ENCODE measurements at regions not wholly inside any gene's neighbourhood (a gene's known extent, or its start where the extent isn't known, plus 50 kb on each side); places are given as distances from the start of the nearest gene placed in this dataset.
"Not testable (repeated sequence)": the region's sequence is repeated elsewhere in the genome, so short reads cannot be mapped to it uniquely, and the experiment has no call there.

DNA sequence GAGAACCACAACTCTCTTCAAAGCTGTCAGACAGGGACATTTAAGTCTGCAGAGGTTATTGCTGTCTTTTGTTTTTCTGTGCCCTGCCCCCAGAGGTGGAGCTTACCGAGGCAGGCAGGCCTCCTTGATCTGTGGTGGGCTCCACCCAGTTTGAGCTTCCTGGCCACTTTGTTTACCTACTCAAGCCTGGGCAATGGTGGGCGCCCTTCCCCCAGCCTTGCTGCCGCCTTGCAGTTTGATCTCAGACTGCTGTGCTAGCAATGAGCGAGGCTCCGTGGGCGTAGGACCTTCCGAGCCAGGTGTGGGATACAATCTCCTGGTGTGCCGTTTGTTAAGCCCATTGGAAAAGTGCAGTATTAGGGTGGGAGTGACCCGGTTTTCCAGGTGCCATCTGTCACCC, 822.1 kb downstream of the KCNMA1 start:
- intact Hi-C loops (cut with micrococcal nuclease); H3K4me3 Mint-ChIP-seq; H3K36me3 Mint-ChIP-seq; CTCF ChIA-PET; POLR2A ChIA-PET; H3K4me1 Mint-ChIP-seq (ENCODE audit: low read depth); DNase-seq; H3K27ac Mint-ChIP-seq; H3K27me3 Mint-ChIP-seq: not testable (repeated sequence)
- peaks cover 23% of the 10 kb centered on the region for H3K9me3 Mint-ChIP-seq

GRCh38 chr10:76811430-76811829, 826.2 kb downstream of the KCNMA1 start:
- CTCF ChIA-PET: no interaction called here
- Mint-ChIP-seq H3K4me3 (no peak overlapping the region), H3K4me1 (ENCODE audit: low read depth) (no peaks in the 10 kb centered on the region), H3K36me3 (no peaks in the 10 kb centered on the region), H3K9me3 (peaks cover 8% of the 10 kb centered on the region), H3K27me3 (no peaks in the 10 kb centered on the region), H3K27ac (no peak overlapping the region)
- no peak for DNase-seq
- intact Hi-C loops (cut with micrococcal nuclease): no loop called here
- POLR2A ChIA-PET: no interaction called here

- CTCF ChIA-PET: no interaction called here
- Mint-ChIP-seq H3K4me3 (no peak overlapping the region), H3K27ac (no peak overlapping the region), H3K9me3 (peaks cover 19% of the 10 kb centered on the region), H3K4me1 (ENCODE audit: low read depth) (no peaks in the 10 kb centered on the region), H3K36me3 (no peaks in the 10 kb centered on the region), H3K27me3 (no peaks in the 10 kb centered on the region)
- intact Hi-C loops (cut with micrococcal nuclease): no loop called here
- POLR2A ChIA-PET: no interaction called here
- DNase-seq: no peak
Observed at GRCh38 chr10:76788452-76788811, 849.2 kb downstream of the KCNMA1 start.

DNA sequence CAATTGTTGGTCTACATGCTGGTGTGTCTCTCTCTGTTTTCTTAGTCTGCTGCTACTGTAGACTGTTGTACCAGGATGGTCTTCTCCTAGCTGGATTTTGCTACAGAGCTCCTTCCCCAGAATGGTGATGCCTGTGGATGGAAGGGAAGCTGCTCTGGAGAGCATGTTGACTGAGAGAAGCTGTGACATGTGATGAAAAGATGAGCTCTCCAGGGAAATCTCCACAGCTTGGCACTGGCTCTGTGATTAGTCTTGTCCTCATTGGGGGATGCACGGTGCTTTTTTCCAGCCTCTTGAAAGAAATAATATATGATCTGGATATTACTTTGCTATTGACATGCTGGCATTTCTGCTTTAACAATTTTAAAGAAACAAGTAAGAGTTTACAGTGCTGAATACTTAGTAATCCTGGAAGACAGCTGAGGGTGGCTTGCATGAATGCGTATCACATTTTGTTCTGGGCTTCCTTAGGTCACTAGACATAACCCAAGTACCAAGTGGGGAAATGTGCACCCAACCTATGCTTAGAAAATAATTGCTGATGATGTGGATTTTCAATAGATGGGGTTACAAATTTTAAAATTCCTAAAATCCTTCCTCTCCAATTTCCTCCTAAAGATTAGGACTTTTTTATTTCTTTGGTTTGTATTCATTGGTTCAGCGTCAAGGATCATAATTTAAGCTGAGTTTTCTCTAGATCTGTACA, 849.7 kb downstream of the KCNMA1 start:
- no peak overlapping the region for H3K4me3 Mint-ChIP-seq
- no peaks in the 10 kb centered on the region for H3K27me3 Mint-ChIP-seq
- H3K4me1 Mint-ChIP-seq (ENCODE audit: low read depth): no peaks in the 10 kb centered on the region
- no peak for DNase-seq
- no peak overlapping the region for H3K27ac Mint-ChIP-seq
- H3K9me3 Mint-ChIP-seq: peaks cover 19% of the 10 kb centered on the region
- intact Hi-C loops (cut with micrococcal nuclease): no loop called here
- CTCF ChIA-PET: no interaction called here
- POLR2A ChIA-PET: no interaction called here
- H3K36me3 Mint-ChIP-seq: no peaks in the 10 kb centered on the region

DNA sequence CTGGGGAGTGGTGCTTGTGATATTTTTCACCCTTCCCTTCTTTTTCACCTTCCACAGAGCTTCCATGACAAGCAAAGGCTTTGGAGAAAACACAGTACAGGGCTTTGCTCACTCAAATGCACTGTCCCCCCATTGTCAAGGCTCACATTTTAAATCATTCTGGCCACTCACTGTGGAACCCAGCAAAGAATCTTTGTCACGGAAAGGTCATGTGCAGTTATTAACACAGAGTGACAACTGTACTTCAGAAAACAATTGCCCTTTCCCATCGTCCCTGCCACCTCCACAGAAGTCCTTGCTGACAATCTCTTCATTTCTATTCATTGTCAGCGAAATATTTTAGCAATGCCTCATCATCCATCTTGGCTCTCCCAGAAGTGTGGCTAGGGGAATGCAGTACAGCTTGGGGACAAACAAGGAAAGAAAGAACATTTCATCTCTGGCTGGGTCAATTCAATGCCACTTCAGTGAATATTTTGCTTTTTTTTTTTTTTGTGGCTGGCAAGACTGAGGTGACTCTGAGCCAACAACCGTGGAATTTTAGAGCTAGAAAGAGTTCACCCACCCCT, 851.0 kb downstream of the KCNMA1 start:
- ChIA-PET CTCF (no interaction called here), POLR2A (no interaction called here)
- no peak overlapping the region for H3K27ac Mint-ChIP-seq
- no peaks in the 10 kb centered on the region for H3K27me3 Mint-ChIP-seq
- H3K4me1 Mint-ChIP-seq (ENCODE audit: low read depth): no peaks in the 10 kb centered on the region
- H3K36me3 Mint-ChIP-seq: no peaks in the 10 kb centered on the region
- intact Hi-C loops (cut with micrococcal nuclease): no loop called here
- H3K4me3 Mint-ChIP-seq: no peak overlapping the region
- H3K9me3 Mint-ChIP-seq: peaks cover 23% of the 10 kb centered on the region
- no peak for DNase-seq

DNA sequence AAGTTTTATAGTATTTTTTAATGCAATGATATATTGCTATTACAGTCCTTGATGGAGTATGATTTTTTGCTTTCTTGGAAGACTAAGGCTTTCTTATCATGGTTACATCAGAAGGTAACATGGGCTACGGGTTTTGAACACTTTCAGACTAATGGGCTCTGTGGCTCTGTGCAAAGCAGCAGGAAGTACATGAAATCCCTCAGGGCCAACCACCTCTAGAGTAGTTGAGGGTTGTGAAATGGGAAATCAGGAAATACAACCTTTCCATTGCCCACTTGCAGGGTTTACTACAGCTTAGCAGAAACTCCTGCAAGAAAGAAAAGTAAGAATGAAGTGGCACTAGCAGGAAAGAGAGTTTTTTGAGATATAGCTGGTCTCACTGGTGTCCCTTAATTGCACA, 853.5 kb downstream of the KCNMA1 start:
- ChIA-PET CTCF (no interaction called here), POLR2A (no interaction called here)
- peaks cover 20% of the 10 kb centered on the region for H3K9me3 Mint-ChIP-seq
- H3K27ac Mint-ChIP-seq: no peak overlapping the region
- intact Hi-C loops (cut with micrococcal nuclease): no loop called here
- no peaks in the 10 kb centered on the region for H3K4me1 Mint-ChIP-seq (ENCODE audit: low read depth)
- no peak for DNase-seq
- H3K4me3 Mint-ChIP-seq: no peak overlapping the region
- H3K27me3 Mint-ChIP-seq: no peaks in the 10 kb centered on the region
- no peaks in the 10 kb centered on the region for H3K36me3 Mint-ChIP-seq

DNA sequence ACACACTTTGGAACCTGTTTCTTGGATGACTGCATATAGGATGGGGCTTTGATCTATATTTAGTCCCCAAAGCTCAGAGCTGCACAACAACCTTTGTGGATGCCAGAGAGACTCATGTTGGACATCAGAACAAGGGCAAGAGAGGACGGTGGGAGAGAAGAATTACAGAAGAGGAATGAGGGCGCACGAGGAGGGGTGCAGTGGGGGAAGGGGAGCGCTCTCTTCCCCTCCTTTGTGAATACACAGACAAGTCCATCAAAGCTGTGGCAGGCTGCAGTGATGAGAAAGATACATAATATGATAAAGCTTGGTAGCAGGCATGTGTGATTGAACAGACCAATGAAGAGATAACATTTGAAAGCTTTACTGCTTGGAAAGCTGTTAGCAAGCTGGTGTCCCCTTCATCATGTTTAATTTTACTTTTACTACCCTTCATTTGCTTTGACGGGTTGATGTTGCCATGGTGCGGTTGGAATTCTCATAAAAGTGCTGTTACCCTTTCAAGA, 857.8 kb downstream of the KCNMA1 start:
- no peak for DNase-seq
- Mint-ChIP-seq H3K9me3 (peaks cover 23% of the 10 kb centered on the region), H3K27me3 (no peaks in the 10 kb centered on the region), H3K36me3 (no peaks in the 10 kb centered on the region), H3K27ac (no peak overlapping the region), H3K4me3 (no peak overlapping the region), H3K4me1 (ENCODE audit: low read depth) (no peaks in the 10 kb centered on the region)
- ChIA-PET POLR2A (no interaction called here), CTCF (no interaction called here)
- intact Hi-C loops (cut with micrococcal nuclease): no loop called here

DNA sequence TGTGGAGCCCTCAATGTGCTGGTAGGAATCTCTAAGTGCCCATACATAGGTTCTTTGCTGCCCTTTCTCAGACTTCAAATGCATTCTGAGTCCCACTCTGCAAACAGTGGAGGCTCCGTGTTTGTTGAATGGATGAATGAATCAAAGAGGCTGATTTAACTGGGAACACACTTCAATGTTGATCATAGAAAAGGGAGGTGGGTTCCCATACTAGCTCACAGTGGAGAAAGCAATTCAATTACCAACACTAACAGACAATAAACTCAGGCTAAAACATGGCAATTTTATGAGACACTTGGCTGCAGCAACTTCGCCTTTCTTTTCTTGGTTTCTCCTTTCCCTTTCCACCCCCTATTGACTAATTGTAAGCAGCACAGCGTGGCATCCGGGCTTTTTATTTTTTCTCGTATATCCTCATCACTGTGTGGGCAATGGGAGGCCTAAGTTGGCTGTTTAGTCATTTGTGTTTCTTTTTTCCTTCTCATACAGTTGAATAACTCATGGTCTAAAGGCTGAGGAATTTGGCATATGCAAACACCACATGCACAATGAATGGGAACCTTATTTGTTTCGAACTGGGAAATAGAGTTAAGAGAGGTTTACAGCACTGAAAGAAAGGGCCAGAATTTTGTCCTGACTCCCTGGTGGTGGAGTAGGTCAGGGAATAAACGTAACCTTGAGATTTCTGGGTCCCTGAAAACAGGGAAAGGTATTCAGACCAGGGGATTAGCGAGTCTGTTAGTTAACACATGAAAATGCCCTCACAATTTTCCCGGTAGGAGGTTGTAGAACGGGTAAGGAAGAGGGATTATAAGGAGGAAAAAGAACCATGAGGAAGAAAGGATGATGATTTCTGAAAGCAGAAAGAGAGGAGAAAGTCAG, 858.5 kb downstream of the KCNMA1 start:
- H3K27me3 Mint-ChIP-seq: no peaks in the 10 kb centered on the region
- H3K27ac Mint-ChIP-seq: no peak overlapping the region
- no peaks in the 10 kb centered on the region for H3K36me3 Mint-ChIP-seq

DNA sequence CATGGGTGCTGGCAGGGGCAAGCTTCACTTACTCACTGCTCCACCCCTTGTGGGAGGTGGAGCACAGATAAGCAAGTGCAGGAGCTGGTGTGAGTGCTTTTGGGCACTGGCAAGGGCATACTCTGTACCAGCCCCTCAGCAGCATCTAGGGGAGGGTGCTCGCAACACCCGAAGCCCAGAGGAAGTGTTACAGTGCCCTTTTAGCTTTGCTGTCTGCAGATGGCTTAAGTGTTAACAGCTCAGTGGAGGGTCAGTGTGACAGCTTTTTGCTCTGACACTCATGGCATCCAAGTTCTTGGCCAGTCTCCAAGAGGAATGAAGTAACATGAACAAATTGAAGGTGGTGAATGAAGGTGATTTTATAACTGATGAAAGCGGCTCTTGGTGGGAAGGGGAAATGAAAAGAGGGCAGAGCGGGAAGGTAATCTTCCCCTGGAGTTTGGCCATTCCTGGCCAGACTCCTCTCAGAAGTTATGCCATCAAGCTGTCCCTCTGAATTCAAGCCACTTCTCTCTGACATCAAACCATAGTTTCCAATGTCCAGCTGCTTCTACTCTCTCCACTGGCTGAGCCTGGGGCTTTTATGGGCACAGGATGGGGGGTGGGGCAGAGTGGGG, 862.5 kb downstream of the KCNMA1 start:
- no peaks in the 10 kb centered on the region for H3K36me3 Mint-ChIP-seq
- intact Hi-C loops (cut with micrococcal nuclease): no loop called here
- H3K4me3 Mint-ChIP-seq: no peak overlapping the region
- no peak for DNase-seq
- H3K27ac Mint-ChIP-seq: no peak overlapping the region
- POLR2A ChIA-PET: no interaction called here
- no peaks in the 10 kb centered on the region for H3K27me3 Mint-ChIP-seq
- H3K9me3 Mint-ChIP-seq: peaks cover 19% of the 10 kb centered on the region
- H3K4me1 Mint-ChIP-seq (ENCODE audit: low read depth): no peaks in the 10 kb centered on the region
- CTCF ChIA-PET: no interaction called here

More for the DNA sequence above, 858.5 kb downstream of the KCNMA1 start:
- POLR2A ChIA-PET: no interaction called here
- Mint-ChIP-seq H3K4me1 (ENCODE audit: low read depth) (no peaks in the 10 kb centered on the region), H3K4me3 (no peak overlapping the region), H3K9me3 (peaks cover 26% of the 10 kb centered on the region)
- no peak for DNase-seq
- CTCF ChIA-PET: no interaction called here
- intact Hi-C loops (cut with micrococcal nuclease): no loop called here

- H3K36me3 Mint-ChIP-seq: no peaks in the 10 kb centered on the region
- intact Hi-C loops (cut with micrococcal nuclease): no loop called here
- H3K4me1 Mint-ChIP-seq (ENCODE audit: low read depth): no peaks in the 10 kb centered on the region
- H3K27me3 Mint-ChIP-seq: no peaks in the 10 kb centered on the region
- ChIA-PET POLR2A (no interaction called here), CTCF (no interaction called here)
- H3K4me3 Mint-ChIP-seq: no peak overlapping the region
- H3K9me3 Mint-ChIP-seq: peaks cover 7% of the 10 kb centered on the region
- H3K27ac Mint-ChIP-seq: no peak overlapping the region
- no peak for DNase-seq
Observed at GRCh38 chr10:76769582-76769981, 868.0 kb downstream of the KCNMA1 start.

GRCh38 chr10:76769161-76769560, 868.4 kb downstream of the KCNMA1 start:
- Mint-ChIP-seq H3K27ac (no peak overlapping the region), H3K4me3 (no peak overlapping the region), H3K27me3 (no peaks in the 10 kb centered on the region), H3K36me3 (no peaks in the 10 kb centered on the region), H3K9me3 (peaks cover 4% of the 10 kb centered on the region), H3K4me1 (ENCODE audit: low read depth) (no peaks in the 10 kb centered on the region)
- intact Hi-C loops (cut with micrococcal nuclease): no loop called here
- ChIA-PET POLR2A (no interaction called here), CTCF (no interaction called here)
- DNase-seq: no peak

- intact Hi-C loops (cut with micrococcal nuclease): no loop called here
Observed at GRCh38 chr10:76766682-76767081, 870.9 kb downstream of the KCNMA1 start.

More at GRCh38 chr10:76766682-76767081, 870.9 kb downstream of the KCNMA1 start:
- DNase-seq: no peak
- Mint-ChIP-seq H3K9me3 (peaks cover 2% of the 10 kb centered on the region), H3K27ac (no peak overlapping the region), H3K27me3 (no peaks in the 10 kb centered on the region), H3K4me3 (no peak overlapping the region), H3K4me1 (ENCODE audit: low read depth) (no peaks in the 10 kb centered on the region), H3K36me3 (no peaks in the 10 kb centered on the region)
- POLR2A ChIA-PET: no interaction called here
- CTCF ChIA-PET: no interaction called here
